Nephron (organoid): ENCODE measurements at regions not wholly inside any gene's neighbourhood (a gene's known extent, or its start where the extent isn't known, plus 50 kb on each side); places are given as distances from the start of the nearest gene placed in this dataset.
"Not testable (repeated sequence)": the region's sequence is repeated elsewhere in the genome, so short reads cannot be mapped to it uniquely, and the experiment has no call there.

Source experiments
- H3K27ac Mint-ChIP-seq, 3 experiments: 2 replicates each; pipeline ENCODE4 v1.8.0; 2020; ENCODE audit warnings: mixed read lengths in 3 of 3, mild to moderate bottlenecking in 2 of 3, moderate library complexity in 1 of 3
- H3K27me3 Mint-ChIP-seq: 2 replicates; pipeline ENCODE4 v1.8.0; 2021; ENCODE audit warnings: low read depth, mild to moderate bottlenecking, moderate library complexity, mixed read lengths
- H3K36me3 Mint-ChIP-seq: 2 replicates; pipeline ENCODE4 v1.8.0; 2020; ENCODE audit warnings: low read depth, mixed read lengths
- H3K4me1 Mint-ChIP-seq: 2 replicates; pipeline ENCODE4 v1.8.0; 2020; ENCODE audit warnings: mixed read lengths
- H3K4me3 Mint-ChIP-seq, 3 experiments: 2 replicates each; pipeline ENCODE4 v1.8.0; 2020; ENCODE audit warnings: mild to moderate bottlenecking in 3 of 3, mixed read lengths in 3 of 3, moderate library complexity in 2 of 3
- H3K9me3 Mint-ChIP-seq: 2 replicates; pipeline ENCODE4 v1.8.0; 2020; ENCODE audit warnings: mixed read lengths
- CTCF ChIP-seq, 3 experiments: fragments of 200-600 bp; sonication (generic); IDR thresholded peaks; one replicate each; pipeline ENCODE4 v1.5.0; 2021; ENCODE audit warnings: antibody characterized with exemption in 3 of 3; ENCODE audit not compliant: unreplicated experiment in 3 of 3

- TF ChIP-seq CTCF (IDR thresholded peaks at IDR 0.05; ENCODE audit: unreplicated experiment in 3 of 3) = no peak
- no peak overlapping the region for H3K4me3 Mint-ChIP-seq
- H3K9me3 Mint-ChIP-seq = no peaks in the 10 kb centered on the region
- H3K36me3 Mint-ChIP-seq = no peaks in the 10 kb centered on the region
- H3K4me1 Mint-ChIP-seq = no peaks in the 10 kb centered on the region
- no peak overlapping the region for H3K27ac Mint-ChIP-seq
- H3K27me3 Mint-ChIP-seq = no peaks in the 10 kb centered on the region
Measured at GRCh38 chr1:188155261-188155660, 1326.5 kb downstream of the PLA2G4A start.

DNA sequence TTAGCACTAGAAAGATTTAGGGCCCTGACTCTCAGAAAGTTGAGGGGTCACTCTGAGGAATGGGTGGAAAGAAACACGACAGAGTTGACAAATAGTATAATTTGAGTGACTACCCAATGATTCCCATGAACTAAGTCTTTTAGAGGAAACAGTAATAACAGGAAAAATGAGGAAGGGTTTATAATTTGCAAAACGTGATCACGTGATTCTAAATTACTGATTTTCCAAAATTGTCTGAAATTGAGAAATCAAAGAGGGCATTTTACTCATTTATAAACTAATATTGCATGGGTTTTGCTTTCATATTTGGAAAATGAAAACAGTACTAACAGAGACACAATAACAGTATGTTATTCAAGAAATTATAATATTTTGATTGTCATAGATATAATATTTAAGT, 1335.7 kb downstream of the PLA2G4A start:
- Mint-ChIP-seq H3K9me3 (no peaks in the 10 kb centered on the region), H3K36me3 (no peaks in the 10 kb centered on the region), H3K4me3 (no peak overlapping the region), H3K4me1 (no peaks in the 10 kb centered on the region), H3K27me3 (no peaks in the 10 kb centered on the region), H3K27ac (no peak overlapping the region)
- TF ChIP-seq CTCF (IDR thresholded peaks at IDR 0.05; ENCODE audit: unreplicated experiment in 3 of 3) = no peak

GRCh38 chr1:188166654-188167053, 1337.9 kb downstream of the PLA2G4A start:
- H3K36me3 Mint-ChIP-seq = no peaks in the 10 kb centered on the region
- no peak for TF ChIP-seq CTCF (IDR thresholded peaks at IDR 0.05; ENCODE audit: unreplicated experiment in 3 of 3)
- no peak overlapping the region for H3K4me3 Mint-ChIP-seq
- no peak overlapping the region for H3K27ac Mint-ChIP-seq
- no peaks in the 10 kb centered on the region for H3K27me3 Mint-ChIP-seq
- no peaks in the 10 kb centered on the region for H3K9me3 Mint-ChIP-seq
- H3K4me1 Mint-ChIP-seq = no peaks in the 10 kb centered on the region

- H3K9me3 Mint-ChIP-seq = no peaks in the 10 kb centered on the region
- H3K4me1 Mint-ChIP-seq = no peaks in the 10 kb centered on the region
- TF ChIP-seq CTCF (IDR thresholded peaks at IDR 0.05; ENCODE audit: unreplicated experiment in 3 of 3) = no peak
- no peak overlapping the region for H3K4me3 Mint-ChIP-seq
- no peaks in the 10 kb centered on the region for H3K36me3 Mint-ChIP-seq
- H3K27me3 Mint-ChIP-seq = no peaks in the 10 kb centered on the region
- H3K27ac Mint-ChIP-seq = no peak overlapping the region
Measured at GRCh38 chr1:188169971-188170370, 1341.2 kb downstream of the PLA2G4A start.

DNA sequence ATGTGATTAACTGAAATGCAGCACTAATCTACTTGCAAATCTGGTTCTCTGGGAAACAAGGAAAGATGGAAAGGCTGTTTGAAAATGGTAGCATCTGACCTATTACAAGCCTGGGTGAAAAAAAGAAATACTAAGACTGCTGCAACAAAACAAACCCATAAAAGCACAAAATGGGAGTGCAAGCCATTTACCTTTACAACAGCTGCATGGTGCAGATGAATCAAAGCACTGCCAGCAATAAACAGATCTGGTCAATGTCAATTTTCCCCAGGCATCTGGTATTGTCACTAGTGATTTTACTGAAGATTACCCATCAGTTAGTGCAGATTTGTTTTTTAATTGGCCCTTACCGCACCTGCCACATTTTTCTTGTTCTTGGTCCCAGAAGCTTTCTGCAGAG, 1341.7 kb downstream of the PLA2G4A start:
- Mint-ChIP-seq H3K9me3 (no peaks in the 10 kb centered on the region), H3K4me1 (no peaks in the 10 kb centered on the region), H3K36me3 (no peaks in the 10 kb centered on the region), H3K4me3 (no peak overlapping the region), H3K27ac (no peak overlapping the region), H3K27me3 (no peaks in the 10 kb centered on the region)
- TF ChIP-seq CTCF (IDR thresholded peaks at IDR 0.05; ENCODE audit: unreplicated experiment in 3 of 3) = no peak

DNA sequence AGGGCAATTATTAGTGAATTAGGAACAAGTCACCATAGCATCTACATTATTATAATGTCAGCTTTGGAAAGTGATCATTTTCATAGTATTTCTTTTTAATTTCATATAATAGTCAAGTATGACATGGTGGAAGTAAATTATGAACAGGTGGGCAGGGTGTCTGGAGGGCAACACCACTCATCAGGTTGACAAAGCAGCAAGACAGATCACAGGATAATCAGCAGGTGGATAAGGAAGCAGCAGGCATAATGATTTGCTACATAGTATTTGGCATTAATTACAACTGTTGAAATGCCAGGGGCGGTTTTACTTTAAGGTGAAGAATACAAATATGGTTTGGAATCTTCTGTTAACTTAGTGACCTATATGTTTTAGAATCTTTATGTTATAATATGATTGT, 1342.2 kb downstream of the PLA2G4A start:
- no peaks in the 10 kb centered on the region for H3K9me3 Mint-ChIP-seq
- no peaks in the 10 kb centered on the region for H3K27me3 Mint-ChIP-seq
- no peaks in the 10 kb centered on the region for H3K36me3 Mint-ChIP-seq
- no peak overlapping the region for H3K4me3 Mint-ChIP-seq
- H3K4me1 Mint-ChIP-seq = no peaks in the 10 kb centered on the region
- TF ChIP-seq CTCF (IDR thresholded peaks at IDR 0.05; ENCODE audit: unreplicated experiment in 3 of 3) = no peak
- H3K27ac Mint-ChIP-seq = no peak overlapping the region

- not testable (repeated sequence) for H3K4me1 Mint-ChIP-seq, H3K27ac Mint-ChIP-seq, H3K27me3 Mint-ChIP-seq, H3K9me3 Mint-ChIP-seq, H3K36me3 Mint-ChIP-seq, H3K4me3 Mint-ChIP-seq
Measured at GRCh38 chr1:188182063-188182462, 1353.3 kb downstream of the PLA2G4A start.
